ENCODE measurements at regions not wholly inside any gene's neighbourhood (a gene's known extent, or its start where the extent isn't known, plus 50 kb on each side); places are given as distances from the start of the nearest gene placed in this dataset.

GRCh38 chr11:112523477-112523876 is 262.8 kb upstream of the PLET1 start:
- TF ChIP-seq ZNF230 (CRISPR knock-in tag; IDR thresholded peaks at IDR 0.05) (no peak), ZNF263 (CRISPR knock-in tag; IDR thresholded peaks at IDR 0.05) (no peak)
- POLR2A ChIA-PET, result no interaction called here
- H3K4me3 ChIP-seq (replicated peaks in 1 of 3; ENCODE audit: insufficient read depth in 1 of 3, low read depth in 2 of 3, low read length in 3 of 3), result no peak overlapping the region
- H2AFZ ChIP-seq (ENCODE audit: low read length), result no peak overlapping the region
- in situ Hi-C loops (cut with HindIII; ENCODE audit: extremely low pct_ligation_motif_present, low pct_unique_long_range_greater_than_20kb) (no loop called here), intact Hi-C loops (cut with micrococcal nuclease; ENCODE audit: unreplicated experiment) (no loop called here)
- H3K36me3 ChIP-seq (replicated peaks in 1 of 2; ENCODE audit: control insufficient read depth in 1 of 2, insufficient read depth in 2 of 2, low read length in 2 of 2), result no peaks in the 10 kb centered on the region
- H4K20me1 ChIP-seq (ENCODE audit: insufficient read depth, low read length), result no peaks in the 10 kb centered on the region
- no peak for FAIRE-seq
- BruUV-seq (replicated peaks), result no TSS peak
- no peaks in the 10 kb centered on the region for H3K4me1 ChIP-seq (ENCODE audit: insufficient read depth, low read length)
- ATAC-seq, result no peak
- no peak for DNase-seq (ENCODE audit: low spot score)
- no peaks in the 10 kb centered on the region for H3K79me2 ChIP-seq (ENCODE audit: insufficient read depth, low read length)
- H3K9ac ChIP-seq (ENCODE audit: insufficient read depth, low read depth, low read length), result no peak overlapping the region
- no peaks in the 10 kb centered on the region for H3K9me3 ChIP-seq (ENCODE audit: low read length)
- no peaks in the 10 kb centered on the region; a peak in 1 of 5 replicates for H3K27me3 ChIP-seq (ENCODE audit: control insufficient read depth in 1 of 2, insufficient read depth in 2 of 2, low read length in 2 of 2)
- CTCF ChIA-PET (ENCODE audit: low intra/inter-chr PET ratio, low total read pairs), result no interaction called here
- 16% methylated on average over 3 of the region's 4 CpGs for WGBS (ENCODE audit: low lambda C conversion rate)
- no peak overlapping the region for H3K4me2 ChIP-seq (ENCODE audit: low read depth, low read length)
- H3K27ac ChIP-seq (ENCODE audit: extremely low read length, insufficient read depth, low read length), result no peak overlapping the region

GRCh38 chr11:112523951-112524350 is 263.3 kb upstream of the PLET1 start:
- Histone ChIP-seq H3K4me3 (replicated peaks in 1 of 3; ENCODE audit: insufficient read depth in 1 of 3, low read depth in 2 of 3, low read length in 3 of 3) (no peak overlapping the region), H3K27ac (ENCODE audit: extremely low read length, insufficient read depth, low read length) (no peak overlapping the region), H3K36me3 (replicated peaks in 1 of 2; ENCODE audit: control insufficient read depth in 1 of 2, insufficient read depth in 2 of 2, low read length in 2 of 2) (no peaks in the 10 kb centered on the region), H4K20me1 (ENCODE audit: insufficient read depth, low read length) (no peaks in the 10 kb centered on the region), H3K27me3 (ENCODE audit: control insufficient read depth in 1 of 2, insufficient read depth in 2 of 2, low read length in 2 of 2) (no peaks in the 10 kb centered on the region; a peak in 1 of 5 replicates), H2AFZ (ENCODE audit: low read length) (no peak overlapping the region), H3K4me2 (ENCODE audit: low read depth, low read length) (no peak overlapping the region), H3K4me1 (ENCODE audit: insufficient read depth, low read length) (no peaks in the 10 kb centered on the region), H3K9ac (ENCODE audit: insufficient read depth, low read depth, low read length) (no peak overlapping the region), H3K79me2 (ENCODE audit: insufficient read depth, low read length) (no peaks in the 10 kb centered on the region), H3K9me3 (ENCODE audit: low read length) (no peaks in the 10 kb centered on the region)
- BruUV-seq (replicated peaks), result no TSS peak
- no peak for DNase-seq (ENCODE audit: low spot score)
- ATAC-seq, result no peak
- no peak for TF ChIP-seq ZNF781 (CRISPR knock-in tag; IDR thresholded peaks at IDR 0.05; ENCODE audit: borderline replicate concordance, not compliant biosample characterization)
- TF ChIP-seq DR1 (CRISPR knock-in tag; IDR thresholded peaks at IDR 0.05), result no peak
- no peak for TF ChIP-seq RFX1 (IDR thresholded peaks at IDR 0.05)
- TF ChIP-seq AGO1 (IDR thresholded peaks at IDR 0.05; ENCODE audit: low read depth, low read length, poor library complexity, severe bottlenecking), result no peak
- TF ChIP-seq ZNF576 (CRISPR knock-in tag; IDR thresholded peaks at IDR 0.05), result no peak
- no peak for TF ChIP-seq ZNF567 (CRISPR knock-in tag; IDR thresholded peaks at IDR 0.05; ENCODE audit: borderline replicate concordance)
- no peak for TF ChIP-seq ZNF687 (CRISPR knock-in tag; IDR thresholded peaks at IDR 0.05)
- no peak for TF ChIP-seq NFIC (IDR thresholded peaks at IDR 0.05; ENCODE audit: low read length)
- no peak for TF ChIP-seq HNRNPK (IDR thresholded peaks at IDR 0.05; ENCODE audit: low read depth, low read length, poor library complexity, severe bottlenecking)
- ChIA-PET CTCF (ENCODE audit: low intra/inter-chr PET ratio, low total read pairs) (no interaction called here), POLR2A (no interaction called here)
- in situ Hi-C loops (cut with HindIII; ENCODE audit: extremely low pct_ligation_motif_present, low pct_unique_long_range_greater_than_20kb) (no loop called here), intact Hi-C loops (cut with micrococcal nuclease; ENCODE audit: unreplicated experiment) (no loop called here)
- no peak for FAIRE-seq
- 0% methylated on average over 2 of the region's 2 CpGs for WGBS (ENCODE audit: low lambda C conversion rate)

Measured in HepG2 (cell line).